Ammon's horn (tissue), 1 donor: ENCODE measurements at regions not wholly inside any gene's neighbourhood (a gene's known extent, or its start where the extent isn't known, plus 50 kb on each side); places are given as distances from the start of the nearest gene placed in this dataset.
A peak's percentile ranks its signal among the peaks of the same experiment; 100 is the strongest.

Source experiments
- DNase-seq: peaks from one replicate; pipeline ENCODE4 v3.0.0-alpha.2; 2016; ENCODE audit warnings: low spot score

DNA sequence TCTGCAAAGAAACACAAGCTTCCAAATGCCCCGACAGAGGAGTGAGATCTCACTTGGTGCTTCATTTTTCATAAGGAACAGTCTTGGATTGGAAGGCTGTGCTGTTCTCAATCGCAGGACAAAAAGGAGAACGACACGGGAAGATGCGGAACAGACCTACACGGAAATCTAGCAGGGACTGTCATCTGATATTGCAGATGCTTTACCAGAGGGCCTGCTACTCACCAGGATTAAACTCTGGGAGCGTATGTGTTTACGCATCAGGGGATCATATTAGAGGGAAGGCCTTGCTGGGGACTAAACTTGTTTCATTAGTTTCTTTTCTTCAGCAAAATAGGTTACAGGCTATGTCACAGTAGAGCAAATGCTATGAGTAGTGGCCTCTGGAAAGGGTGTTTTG lies 82.8 kb upstream of the EEPD1 start:
- DNase-seq, result no peak

DNA sequence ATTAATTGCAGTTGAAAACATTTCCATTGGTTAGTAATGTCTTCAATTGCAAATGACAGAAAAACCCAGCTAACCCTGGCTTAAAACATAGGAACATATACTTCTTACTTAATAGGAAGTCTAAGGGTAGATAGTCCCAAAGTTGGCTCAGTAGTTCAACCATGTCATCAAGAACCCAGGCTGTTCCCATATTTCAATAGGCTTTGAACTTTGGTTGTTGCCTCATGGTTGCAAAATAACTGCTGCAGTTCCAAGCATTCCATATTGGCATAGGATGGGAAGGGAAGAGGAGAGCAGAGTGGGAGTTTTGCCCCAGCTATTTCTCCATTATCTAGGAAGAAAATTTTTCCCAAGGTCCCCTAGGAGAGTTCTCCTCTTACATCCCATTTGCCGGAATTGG lies 81.4 kb upstream of the EEPD1 start:
- DNase-seq, result no peak

GRCh38 chr7:36072620-36073019 lies 80.4 kb upstream of the EEPD1 start:
- DNase-seq, result no peak

GRCh38 chr7:36075561-36075960 lies 77.5 kb upstream of the EEPD1 start:
- DNase-seq, result no peak

GRCh38 chr7:36076074-36076473 lies 77.0 kb upstream of the EEPD1 start:
- no peak for DNase-seq

GRCh38 chr7:36078816-36079360 lies 74.2 kb upstream of the EEPD1 start:
- no peak for DNase-seq

DNA sequence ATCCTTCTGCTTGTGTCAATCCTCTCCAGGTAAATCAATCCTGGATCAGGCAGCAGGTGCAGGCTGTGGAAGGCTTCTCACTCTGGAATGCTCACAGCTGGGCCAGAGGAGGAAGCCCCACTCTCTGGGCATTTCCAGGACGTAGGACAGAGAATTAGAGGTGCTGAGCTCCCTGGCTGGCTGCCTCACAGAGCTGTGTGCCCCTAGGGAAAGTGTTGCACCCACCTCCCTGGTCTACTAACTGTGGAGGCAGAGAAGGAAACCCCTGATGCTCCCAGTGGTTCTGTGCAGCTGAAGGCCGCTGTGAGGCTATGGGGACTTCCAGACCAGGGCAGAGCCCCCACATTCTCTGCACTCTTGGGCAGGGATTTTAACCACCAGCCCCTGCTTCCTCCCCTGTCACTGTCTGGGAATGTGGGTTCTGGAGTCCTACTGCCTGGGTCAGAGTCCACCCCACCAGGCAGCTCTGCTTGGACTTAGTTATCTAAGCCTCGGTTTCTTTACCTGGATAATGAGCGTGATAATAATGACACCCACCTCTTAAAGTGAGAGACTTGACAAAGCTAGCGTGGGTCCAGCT lies 73.5 kb upstream of the EEPD1 start:
- DNase-seq, result no peak

- no peak for DNase-seq
These were observed 72.2 kb upstream of the EEPD1 start for GRCh38 chr7:36080843-36081242.

GRCh38 chr7:36082216-36082615 lies 70.8 kb upstream of the EEPD1 start:
- no peak for DNase-seq

DNA sequence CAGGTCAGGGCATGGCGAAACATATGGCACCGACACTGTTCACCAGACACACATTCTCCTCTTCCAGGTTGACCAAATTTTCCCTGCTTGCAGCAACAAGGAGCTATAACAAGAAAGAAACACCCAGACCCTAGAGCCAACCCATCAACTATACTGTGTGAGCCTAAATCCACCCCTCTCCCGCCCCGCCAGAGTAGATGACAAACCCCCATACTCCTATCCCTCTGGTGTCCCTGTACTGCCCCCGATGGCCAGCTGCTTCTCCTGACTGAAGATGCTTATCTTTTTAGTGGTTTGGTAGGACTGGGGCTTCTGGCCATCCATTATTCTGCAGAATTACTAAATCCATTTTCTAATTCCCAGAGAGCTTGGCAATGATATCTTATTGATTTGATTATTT lies 70.1 kb upstream of the EEPD1 start:
- no peak for DNase-seq

- DNase-seq, result no peak
These were observed 69.3 kb upstream of the EEPD1 start for GRCh38 chr7:36083626-36084380.

DNA sequence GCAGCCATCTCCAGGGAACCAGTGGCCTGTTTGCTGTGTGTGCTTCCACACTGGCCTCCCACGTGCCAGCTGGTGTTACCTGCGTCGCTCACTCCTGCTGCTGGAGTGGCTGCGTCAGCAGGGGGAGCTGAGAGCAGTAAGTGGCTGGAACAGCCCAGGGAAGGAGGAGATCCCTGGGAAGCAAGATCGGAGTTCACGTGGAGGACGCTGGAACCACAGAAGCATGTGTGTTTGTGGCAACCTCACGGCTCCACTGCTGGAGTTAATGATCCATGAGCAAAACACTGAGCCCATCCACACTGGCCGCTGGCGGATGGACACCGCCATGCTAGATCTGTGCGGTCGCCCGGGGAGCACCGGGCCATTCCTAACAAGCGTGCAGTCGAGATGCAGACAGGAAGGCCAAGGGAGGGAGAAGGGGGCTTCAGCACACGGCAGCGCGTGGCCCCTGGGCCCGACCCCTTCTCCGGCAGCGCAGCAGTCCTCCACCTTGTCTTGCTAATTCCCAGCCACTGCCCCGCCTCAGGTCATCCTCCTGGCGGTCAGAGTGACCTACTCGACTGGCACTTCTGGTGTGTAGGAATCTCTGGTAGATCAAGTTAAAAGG lies 68.5 kb upstream of the EEPD1 start:
- peak; percentile 23 for DNase-seq

DNA sequence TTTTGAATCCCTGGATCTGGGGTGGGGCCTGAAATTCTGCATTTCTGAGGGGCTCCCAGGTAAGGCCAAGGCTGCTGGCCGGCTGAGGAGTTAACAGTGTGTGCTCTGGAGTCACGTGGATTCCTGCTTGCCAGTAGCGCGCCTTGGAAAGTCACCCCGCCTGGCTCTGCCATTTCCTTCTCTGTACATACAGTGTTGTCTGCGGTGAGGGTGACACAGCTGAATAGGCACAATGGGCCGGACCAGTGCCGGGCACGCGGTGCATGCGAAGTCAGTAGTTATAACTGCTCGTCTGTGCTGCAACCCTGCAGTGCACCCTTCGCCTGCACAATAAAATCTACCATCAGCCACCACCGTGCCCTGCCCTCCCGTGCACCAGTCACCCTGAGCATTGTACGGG lies 68.0 kb upstream of the EEPD1 start:
- no peak for DNase-seq

DNA sequence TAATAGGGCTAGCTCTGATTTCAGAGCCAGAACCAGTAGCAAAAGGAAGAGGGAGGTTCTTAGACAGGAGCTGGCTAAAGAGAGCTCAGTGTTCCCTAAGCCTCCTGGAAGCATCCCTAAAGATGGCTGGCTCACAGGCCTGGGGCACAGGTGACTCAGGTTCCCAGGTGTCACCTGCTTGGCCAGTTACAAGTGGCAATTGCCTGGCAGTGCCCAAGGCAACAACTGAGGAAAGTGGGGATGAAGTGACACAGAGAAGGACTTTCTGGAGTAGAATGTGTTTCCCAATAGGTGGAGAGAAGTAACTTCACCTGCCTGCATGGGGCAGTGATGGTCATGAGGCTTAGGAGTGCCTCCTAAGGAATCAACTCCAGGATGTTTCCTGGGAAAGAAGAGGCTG lies 66.5 kb upstream of the EEPD1 start:
- DNase-seq, result no peak

GRCh38 chr7:36088553-36088952 lies 64.5 kb upstream of the EEPD1 start:
- no peak for DNase-seq

DNA sequence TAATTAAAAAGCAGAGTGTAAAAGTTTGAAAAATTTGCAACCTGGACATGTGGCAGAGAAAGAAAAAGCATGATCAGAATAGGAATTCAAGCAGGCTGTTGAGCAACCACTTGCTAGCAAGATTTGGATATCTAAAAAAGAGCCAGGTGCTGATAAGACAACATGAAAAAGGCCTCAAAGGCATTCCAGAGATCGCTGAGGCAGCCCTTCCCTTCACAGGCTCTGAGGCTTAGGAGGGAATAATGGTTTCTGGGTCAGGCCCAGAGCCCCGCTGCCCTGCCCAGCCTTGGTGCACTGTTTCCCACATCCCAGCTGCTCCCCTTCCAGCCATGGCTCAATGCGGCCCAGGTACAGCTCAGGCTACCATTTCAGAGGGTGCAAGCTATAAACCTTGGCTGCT lies 64.1 kb upstream of the EEPD1 start:
- DNase-seq, result no peak

DNA sequence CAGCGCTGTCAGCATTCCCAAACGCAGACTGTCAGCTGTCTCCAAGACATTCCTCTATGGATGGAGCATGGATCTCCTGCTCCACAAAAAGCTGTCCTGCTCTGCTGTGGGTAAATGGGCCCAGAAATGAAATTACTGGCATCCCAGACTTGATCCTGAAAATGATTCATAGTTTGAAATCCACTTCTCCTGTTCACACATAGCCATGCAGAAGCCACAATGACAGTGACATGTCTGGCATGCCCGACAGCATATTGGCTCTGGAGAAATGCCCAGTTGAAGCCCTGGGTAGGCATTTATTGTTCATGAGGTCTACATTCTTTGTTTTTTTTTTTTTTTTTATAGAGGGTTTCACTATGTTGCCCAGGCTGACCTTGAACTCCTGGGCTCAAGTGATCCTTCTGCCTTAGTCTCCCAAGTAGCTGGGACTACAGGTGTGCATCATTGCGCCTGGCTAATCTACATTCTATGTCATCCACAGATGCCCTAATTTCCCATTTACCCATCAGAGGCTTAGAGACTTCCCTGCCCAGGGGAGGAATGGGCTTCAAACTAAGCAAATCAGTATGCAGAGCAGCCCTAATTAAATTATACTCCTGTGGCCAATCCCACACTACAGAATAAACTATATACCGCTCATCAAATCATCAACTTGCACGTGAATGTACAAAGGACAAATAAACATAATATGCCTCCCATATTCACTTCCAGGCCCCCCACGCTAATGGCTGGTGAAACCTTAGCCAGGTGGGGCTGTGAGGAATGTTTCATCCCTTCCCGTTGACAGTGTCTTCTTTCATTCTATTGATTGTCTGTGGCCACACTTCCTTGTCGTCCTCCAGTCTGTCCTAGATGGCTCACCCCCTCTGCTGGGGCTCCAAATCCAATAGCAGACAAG lies 61.8 kb upstream of the EEPD1 start:
- DNase-seq, result no peak

DNA sequence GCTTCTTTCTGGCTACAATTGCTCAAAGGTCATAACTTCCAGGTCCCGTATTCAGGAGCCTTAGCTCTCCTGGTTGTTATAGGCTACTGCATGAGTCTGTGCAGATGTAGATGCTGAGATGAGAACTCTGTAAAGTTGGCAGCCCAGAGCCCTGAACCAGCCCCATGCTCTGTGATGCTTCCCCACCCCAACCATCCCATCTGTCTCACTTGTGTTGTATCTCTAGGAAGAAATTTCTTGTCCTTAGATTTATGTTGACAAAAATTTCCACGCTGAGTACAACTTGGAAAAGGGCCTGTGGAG lies 61.2 kb upstream of the EEPD1 start:
- DNase-seq, result no peak

- DNase-seq, result no peak
These were observed 60.8 kb upstream of the EEPD1 start for GRCh38 chr7:36092221-36092771.

GRCh38 chr7:36096460-36097095 lies 56.5 kb upstream of the EEPD1 start:
- DNase-seq, result no peak

DNA sequence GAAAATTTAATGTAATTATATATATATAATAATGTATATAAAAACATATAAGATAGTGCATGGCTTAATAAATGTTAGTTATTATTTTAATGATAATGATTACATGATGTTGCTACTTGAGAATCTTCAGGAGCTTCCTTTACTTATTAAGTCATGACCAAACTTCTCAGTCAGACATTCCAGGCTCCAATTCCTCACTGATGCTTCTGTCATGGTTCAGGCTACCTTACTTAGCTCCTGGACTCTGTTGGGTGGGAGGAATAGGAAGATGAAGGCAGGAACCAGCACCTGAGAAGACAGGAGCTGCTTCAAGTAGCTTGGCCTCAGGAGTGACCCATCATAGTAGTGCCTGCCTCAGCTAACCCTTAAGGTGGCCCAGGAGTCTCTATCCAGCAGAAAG lies 55.0 kb upstream of the EEPD1 start:
- no peak for DNase-seq

GRCh38 chr7:36100226-36100625 lies 52.8 kb upstream of the EEPD1 start:
- DNase-seq, result no peak
